HAP-1 (cell line): ENCODE measurements at regions not wholly inside any gene's neighbourhood (a gene's known extent, or its start where the extent isn't known, plus 50 kb on each side); places are given as distances from the start of the nearest gene placed in this dataset.

Experiments
- DNase-seq, 2 experiments: peaks; one replicate each; pipeline ENCODE4 v3.0.0-alpha.2; 2016 to 2020; ENCODE audit warnings: low spot score in 2 of 2
- H3K27me3 ChIP-seq: fragments of 250-450 bp; sonication (Bioruptor Pico); 2 replicates; pipeline ENCODE4 v1.5.1; 2020; ENCODE audit warnings: low read depth, mild to moderate bottlenecking, moderate library complexity
- H3K36me3 ChIP-seq: fragments of 250-450 bp; sonication (Bioruptor Pico); replicated peaks from 2 replicates; pipeline ENCODE4 v1.5.1; 2020; ENCODE audit warnings: mild to moderate bottlenecking
- H3K4me1 ChIP-seq: fragments of 250-450 bp; sonication (Bioruptor Pico); 2 replicates; pipeline ENCODE4 v1.5.1; 2020; ENCODE audit warnings: mild to moderate bottlenecking
- H3K4me3 ChIP-seq: fragments of 250-450 bp; sonication (Bioruptor Pico); 2 replicates; pipeline ENCODE4 v1.5.1; 2020; ENCODE audit warnings: mild to moderate bottlenecking, moderate library complexity
- H3K9me3 ChIP-seq: fragments of 250-450 bp; sonication (Bioruptor Pico); 2 replicates; pipeline ENCODE4 v1.5.1; 2020; ENCODE audit warnings: mild to moderate bottlenecking, moderate library complexity
- in situ Hi-C: fragments of 300-500 bp; cut with MboI; formaldehyde crosslinking; loops from 3 replicates; pipeline ENCODE4 v1.14.3; 2020; ENCODE audit warnings: low sequenced_read_pairs, inconsistent platforms, mixed read lengths

- no peak for DNase-seq
- H3K4me1 ChIP-seq, result no peaks in the 10 kb centered on the region
- in situ Hi-C loops, result no loop called here
These were observed 147.3 kb downstream of the GADD45G start for GRCh38 chr9:89752154-89752553.

GRCh38 chr9:89753472-89754055, 148.8 kb downstream of the GADD45G start:
- DNase-seq, result no peak
- in situ Hi-C loops, result no loop called here
- Histone ChIP-seq H3K36me3 (no peaks in the 10 kb centered on the region), H3K9me3 (no peaks in the 10 kb centered on the region), H3K27me3 (no peaks in the 10 kb centered on the region), H3K4me1 (no peaks in the 10 kb centered on the region), H3K4me3 (no peak overlapping the region)

More at GRCh38 chr9:89752154-89752553, 147.3 kb downstream of the GADD45G start:
- Histone ChIP-seq H3K27me3 (no peaks in the 10 kb centered on the region), H3K36me3 (no peaks in the 10 kb centered on the region), H3K9me3 (no peaks in the 10 kb centered on the region), H3K4me3 (no peak overlapping the region)

GRCh38 chr9:89754193-89754592, 149.4 kb downstream of the GADD45G start:
- Histone ChIP-seq H3K4me1 (no peaks in the 10 kb centered on the region; the same call in 1 of the 2 replicates), H3K27me3 (no peaks in the 10 kb centered on the region), H3K9me3 (no peaks in the 10 kb centered on the region), H3K36me3 (no peaks in the 10 kb centered on the region), H3K4me3 (no peak overlapping the region)
- in situ Hi-C loops, result no loop called here
- DNase-seq, result no peak

DNA sequence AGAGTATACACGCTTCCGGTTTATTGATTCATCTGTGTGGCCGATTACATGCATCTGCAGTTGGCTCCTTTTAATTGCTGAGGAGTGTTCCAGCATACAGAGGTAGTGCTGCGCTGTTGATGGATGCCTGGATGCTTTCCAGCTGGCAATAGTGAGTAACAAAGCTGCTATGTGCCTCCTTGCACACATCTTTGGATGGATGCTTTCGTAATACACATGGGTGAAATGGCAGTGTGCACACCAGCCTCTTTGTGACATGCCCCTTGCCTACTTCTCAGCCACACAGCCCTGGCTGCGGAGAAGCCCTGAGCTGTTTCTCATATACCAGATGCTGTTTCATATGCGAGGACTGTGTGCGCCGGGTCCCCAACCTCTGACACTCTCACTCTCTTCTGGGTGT, 151.0 kb downstream of the GADD45G start:
- in situ Hi-C loops, result no loop called here
- DNase-seq, result no peak
- H3K9me3 ChIP-seq, result no peaks in the 10 kb centered on the region
- no peaks in the 10 kb centered on the region for H3K36me3 ChIP-seq
- no peaks in the 10 kb centered on the region for H3K27me3 ChIP-seq
- no peak overlapping the region for H3K4me3 ChIP-seq
- peaks cover 5% of the 10 kb centered on the region for H3K4me1 ChIP-seq

GRCh38 chr9:89756891-89757537, 152.2 kb downstream of the GADD45G start:
- H3K27me3 ChIP-seq, result no peaks in the 10 kb centered on the region
- no peaks in the 10 kb centered on the region for H3K36me3 ChIP-seq
- peaks cover 5% of the 10 kb centered on the region for H3K4me1 ChIP-seq
- no peaks in the 10 kb centered on the region for H3K9me3 ChIP-seq
- H3K4me3 ChIP-seq, result no peak overlapping the region
- no peak for DNase-seq
- in situ Hi-C loops, result no loop called here

- Histone ChIP-seq H3K4me1 (peaks cover 5% of the 10 kb centered on the region), H3K36me3 (no peaks in the 10 kb centered on the region), H3K9me3 (no peaks in the 10 kb centered on the region), H3K4me3 (no peak overlapping the region), H3K27me3 (no peaks in the 10 kb centered on the region)
- no peak for DNase-seq
- in situ Hi-C loops, result no loop called here
These were observed 153.1 kb downstream of the GADD45G start for GRCh38 chr9:89757776-89758528.

GRCh38 chr9:89759572-89759971, 154.8 kb downstream of the GADD45G start:
- peaks cover 5% of the 10 kb centered on the region for H3K4me1 ChIP-seq
- H3K36me3 ChIP-seq, result no peaks in the 10 kb centered on the region
- no peaks in the 10 kb centered on the region for H3K9me3 ChIP-seq
- no peaks in the 10 kb centered on the region for H3K27me3 ChIP-seq
- DNase-seq, result peak; percentile 16 to 56
- no peak overlapping the region for H3K4me3 ChIP-seq
- in situ Hi-C loops, result no loop called here

- Histone ChIP-seq H3K4me1 (peaks cover 5% of the 10 kb centered on the region), H3K27me3 (no peaks in the 10 kb centered on the region), H3K36me3 (no peaks in the 10 kb centered on the region), H3K9me3 (no peaks in the 10 kb centered on the region), H3K4me3 (no peak overlapping the region)
- in situ Hi-C loops, result no loop called here
- DNase-seq, result no peak
These were observed 155.3 kb downstream of the GADD45G start for GRCh38 chr9:89760123-89760522.

GRCh38 chr9:89764217-89764616, 159.4 kb downstream of the GADD45G start:
- in situ Hi-C loops, result no loop called here

DNA sequence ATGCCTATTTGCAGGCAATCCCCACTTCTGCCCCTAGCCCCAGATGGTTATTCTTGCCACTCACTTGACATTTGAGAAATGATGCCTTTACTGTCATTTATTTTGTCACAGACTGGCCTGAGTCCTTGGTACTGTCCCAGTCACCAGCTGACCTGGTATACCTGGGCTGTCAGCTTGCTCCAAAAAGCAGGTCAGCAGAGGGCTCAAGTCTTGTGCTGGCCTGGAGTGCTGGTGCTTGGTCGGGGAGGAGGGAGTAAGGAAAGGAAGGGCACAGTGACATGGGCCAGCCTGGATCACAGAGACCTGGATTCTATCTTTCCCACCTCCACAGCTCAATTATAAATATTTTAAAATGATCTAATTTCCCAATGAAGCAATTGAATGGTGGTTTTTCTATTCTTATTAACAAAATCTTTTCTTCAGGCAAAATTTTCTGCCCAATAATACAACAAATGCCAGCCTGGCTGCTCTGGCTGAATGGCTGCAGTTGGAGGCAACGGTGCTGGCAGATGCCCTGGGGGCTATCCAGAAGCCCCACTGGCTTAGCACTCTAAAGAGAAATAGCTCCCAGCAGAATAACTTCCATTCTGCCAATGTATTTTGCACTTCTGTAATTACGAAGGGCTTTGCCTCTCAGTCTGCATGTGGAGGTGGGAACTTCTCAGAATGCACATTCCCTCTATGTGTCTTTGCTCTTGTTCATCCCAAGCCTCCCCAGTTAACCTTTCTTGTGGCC, 160.6 kb downstream of the GADD45G start:
- H3K4me1 ChIP-seq, result no peaks in the 10 kb centered on the region
- in situ Hi-C loops, result no loop called here
- H3K27me3 ChIP-seq, result no peaks in the 10 kb centered on the region
- H3K36me3 ChIP-seq, result no peaks in the 10 kb centered on the region
- no peak overlapping the region for H3K4me3 ChIP-seq
- no peaks in the 10 kb centered on the region for H3K9me3 ChIP-seq
- no peak for DNase-seq

More at GRCh38 chr9:89764217-89764616, 159.4 kb downstream of the GADD45G start:
- peaks cover 5% of the 10 kb centered on the region for H3K4me1 ChIP-seq
- DNase-seq, result no peak
- no peaks in the 10 kb centered on the region for H3K27me3 ChIP-seq
- no peak overlapping the region for H3K4me3 ChIP-seq
- H3K36me3 ChIP-seq, result no peaks in the 10 kb centered on the region
- H3K9me3 ChIP-seq, result no peaks in the 10 kb centered on the region

DNA sequence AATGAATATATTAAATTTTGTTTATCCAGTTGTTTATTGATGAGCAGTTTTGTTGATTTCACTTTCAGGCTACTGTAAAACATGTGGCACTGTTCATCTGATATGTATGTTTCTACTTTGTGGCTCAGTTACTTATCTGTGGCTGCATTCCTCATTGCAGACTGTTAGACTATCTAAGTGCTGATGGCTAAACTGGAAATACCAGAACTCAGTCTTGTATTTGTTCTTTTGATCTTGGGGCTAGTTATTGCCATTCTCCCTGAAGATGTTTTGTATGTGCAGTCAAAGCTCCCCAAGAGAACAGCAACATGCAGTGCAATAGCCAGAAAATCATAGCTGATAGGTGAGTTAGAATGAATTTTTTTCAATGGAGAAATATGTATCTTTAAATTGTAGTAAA, 162.2 kb downstream of the GADD45G start:
- in situ Hi-C loops, result no loop called here
- no peaks in the 10 kb centered on the region for H3K36me3 ChIP-seq
- DNase-seq, result no peak
- H3K4me1 ChIP-seq, result no peaks in the 10 kb centered on the region
- no peaks in the 10 kb centered on the region for H3K27me3 ChIP-seq
- H3K4me3 ChIP-seq, result no peak overlapping the region
- no peaks in the 10 kb centered on the region for H3K9me3 ChIP-seq

GRCh38 chr9:89768051-89768450, 163.2 kb downstream of the GADD45G start:
- Histone ChIP-seq H3K36me3 (no peaks in the 10 kb centered on the region), H3K4me3 (no peak overlapping the region), H3K27me3 (no peaks in the 10 kb centered on the region), H3K4me1 (no peaks in the 10 kb centered on the region), H3K9me3 (no peaks in the 10 kb centered on the region)
- DNase-seq, result no peak
- in situ Hi-C loops, result no loop called here

- no peaks in the 10 kb centered on the region for H3K9me3 ChIP-seq
- no peak overlapping the region for H3K4me3 ChIP-seq
- H3K4me1 ChIP-seq, result no peaks in the 10 kb centered on the region
- no peaks in the 10 kb centered on the region for H3K36me3 ChIP-seq
- no peak for DNase-seq
- in situ Hi-C loops, result no loop called here
- no peaks in the 10 kb centered on the region for H3K27me3 ChIP-seq
These were observed 163.8 kb downstream of the GADD45G start for GRCh38 chr9:89768650-89769071.
